ENCODE measurements at regions not wholly inside any gene's neighbourhood (a gene's known extent, or its start where the extent isn't known, plus 50 kb on each side); places are given as distances from the start of the nearest gene placed in this dataset.

GRCh38 chr13:60689571-60689970 lies 292.6 kb downstream of the TDRD3 start:
- no peak for TF ChIP-seq CTCF (IDR thresholded peaks at IDR 0.05)
- H3K4me1 Mint-ChIP-seq (ENCODE audit: unreplicated experiment), result no peaks in the 10 kb centered on the region
- H3K4me3 Mint-ChIP-seq (ENCODE audit: unreplicated experiment), result no peak overlapping the region

GRCh38 chr13:60689076-60689475 lies 292.1 kb downstream of the TDRD3 start:
- Mint-ChIP-seq H3K4me1 (ENCODE audit: unreplicated experiment) (no peaks in the 10 kb centered on the region), H3K27me3 (ENCODE audit: unreplicated experiment) (peaks cover 18% of the 10 kb centered on the region), H3K36me3 (ENCODE audit: unreplicated experiment) (no peaks in the 10 kb centered on the region), H3K27ac (ENCODE audit: unreplicated experiment) (no peak overlapping the region), H3K9me3 (ENCODE audit: unreplicated experiment) (peaks cover 8% of the 10 kb centered on the region), H3K4me3 (ENCODE audit: unreplicated experiment) (no peak overlapping the region)
- DNase-seq (ENCODE audit: extremely low spot score, unreplicated experiment), result no peak
- TF ChIP-seq CTCF (IDR thresholded peaks at IDR 0.05), result no peak

More at GRCh38 chr13:60689571-60689970, 292.6 kb downstream of the TDRD3 start:
- H3K27ac Mint-ChIP-seq (ENCODE audit: unreplicated experiment), result no peak overlapping the region
- peaks cover 20% of the 10 kb centered on the region for H3K27me3 Mint-ChIP-seq (ENCODE audit: unreplicated experiment)
- no peak for DNase-seq (ENCODE audit: extremely low spot score, unreplicated experiment)
- peaks cover 8% of the 10 kb centered on the region for H3K9me3 Mint-ChIP-seq (ENCODE audit: unreplicated experiment)
- no peaks in the 10 kb centered on the region for H3K36me3 Mint-ChIP-seq (ENCODE audit: unreplicated experiment)

GRCh38 chr13:60679928-60680694 lies 283.1 kb downstream of the TDRD3 start:
- H3K27me3 Mint-ChIP-seq (ENCODE audit: unreplicated experiment), result peaks cover 5% of the 10 kb centered on the region
- no peak for DNase-seq (ENCODE audit: extremely low spot score, unreplicated experiment)
- TF ChIP-seq CTCF (IDR thresholded peaks at IDR 0.05), result no peak

GRCh38 chr13:60679131-60679530 lies 282.1 kb downstream of the TDRD3 start:
- no peaks in the 10 kb centered on the region for H3K36me3 Mint-ChIP-seq (ENCODE audit: unreplicated experiment)
- H3K9me3 Mint-ChIP-seq (ENCODE audit: unreplicated experiment), result no peaks in the 10 kb centered on the region
- DNase-seq (ENCODE audit: extremely low spot score, unreplicated experiment), result no peak
- TF ChIP-seq CTCF (IDR thresholded peaks at IDR 0.05), result no peak
- H3K4me1 Mint-ChIP-seq (ENCODE audit: unreplicated experiment), result no peaks in the 10 kb centered on the region
- peaks cover 9% of the 10 kb centered on the region for H3K27me3 Mint-ChIP-seq (ENCODE audit: unreplicated experiment)
- no peak overlapping the region for H3K27ac Mint-ChIP-seq (ENCODE audit: unreplicated experiment)
- no peak overlapping the region for H3K4me3 Mint-ChIP-seq (ENCODE audit: unreplicated experiment)

More at GRCh38 chr13:60679928-60680694, 283.1 kb downstream of the TDRD3 start:
- H3K4me1 Mint-ChIP-seq (ENCODE audit: unreplicated experiment), result no peaks in the 10 kb centered on the region
- H3K4me3 Mint-ChIP-seq (ENCODE audit: unreplicated experiment), result no peak overlapping the region
- no peaks in the 10 kb centered on the region for H3K9me3 Mint-ChIP-seq (ENCODE audit: unreplicated experiment)
- H3K27ac Mint-ChIP-seq (ENCODE audit: unreplicated experiment), result no peak overlapping the region
- H3K36me3 Mint-ChIP-seq (ENCODE audit: unreplicated experiment), result no peaks in the 10 kb centered on the region

- no peaks in the 10 kb centered on the region for H3K4me1 Mint-ChIP-seq (ENCODE audit: unreplicated experiment)
- H3K9me3 Mint-ChIP-seq (ENCODE audit: unreplicated experiment), result peaks cover 7% of the 10 kb centered on the region
- no peak overlapping the region for H3K4me3 Mint-ChIP-seq (ENCODE audit: unreplicated experiment)
- H3K36me3 Mint-ChIP-seq (ENCODE audit: unreplicated experiment), result no peaks in the 10 kb centered on the region
- H3K27ac Mint-ChIP-seq (ENCODE audit: unreplicated experiment), result no peak overlapping the region
- peaks cover 8% of the 10 kb centered on the region for H3K27me3 Mint-ChIP-seq (ENCODE audit: unreplicated experiment)
- TF ChIP-seq CTCF (IDR thresholded peaks at IDR 0.05), result no peak
- no peak for DNase-seq (ENCODE audit: extremely low spot score, unreplicated experiment)
Measured at GRCh38 chr13:60671386-60671785, 274.4 kb downstream of the TDRD3 start.

All from osteocyte (in vitro differentiated cells).